ENCODE measurements at regions not wholly inside any gene's neighbourhood (a gene's known extent, or its start where the extent isn't known, plus 50 kb on each side); places are given as distances from the start of the nearest gene placed in this dataset.

- DNase-seq = no peak
These were observed 55.5 kb downstream of the MID1IP1 start for GRCh38 chrX:38856670-38857265.

GRCh38 chrX:38857736-38858523, 56.7 kb downstream of the MID1IP1 start:
- no peak for DNase-seq

DNA sequence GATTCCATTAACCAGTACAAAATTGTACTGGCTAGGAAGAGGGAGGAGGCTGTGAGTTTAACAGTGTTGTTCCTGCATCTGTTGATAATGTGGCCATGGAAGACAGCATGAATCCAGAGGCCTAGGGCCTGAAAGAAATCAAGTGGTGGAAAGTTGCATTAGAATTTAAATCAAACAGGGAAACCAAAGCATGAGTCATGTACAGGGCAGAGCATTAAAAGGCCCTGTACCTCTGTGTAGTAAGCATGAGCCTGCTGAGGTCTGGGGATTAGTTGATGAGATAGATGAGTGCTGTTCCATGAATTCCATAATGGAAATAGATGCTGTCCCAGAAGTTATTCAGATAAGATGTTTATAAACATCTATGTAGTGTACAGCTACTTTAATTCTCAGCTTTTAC, 58.3 kb downstream of the MID1IP1 start:
- DNase-seq = no peak

DNA sequence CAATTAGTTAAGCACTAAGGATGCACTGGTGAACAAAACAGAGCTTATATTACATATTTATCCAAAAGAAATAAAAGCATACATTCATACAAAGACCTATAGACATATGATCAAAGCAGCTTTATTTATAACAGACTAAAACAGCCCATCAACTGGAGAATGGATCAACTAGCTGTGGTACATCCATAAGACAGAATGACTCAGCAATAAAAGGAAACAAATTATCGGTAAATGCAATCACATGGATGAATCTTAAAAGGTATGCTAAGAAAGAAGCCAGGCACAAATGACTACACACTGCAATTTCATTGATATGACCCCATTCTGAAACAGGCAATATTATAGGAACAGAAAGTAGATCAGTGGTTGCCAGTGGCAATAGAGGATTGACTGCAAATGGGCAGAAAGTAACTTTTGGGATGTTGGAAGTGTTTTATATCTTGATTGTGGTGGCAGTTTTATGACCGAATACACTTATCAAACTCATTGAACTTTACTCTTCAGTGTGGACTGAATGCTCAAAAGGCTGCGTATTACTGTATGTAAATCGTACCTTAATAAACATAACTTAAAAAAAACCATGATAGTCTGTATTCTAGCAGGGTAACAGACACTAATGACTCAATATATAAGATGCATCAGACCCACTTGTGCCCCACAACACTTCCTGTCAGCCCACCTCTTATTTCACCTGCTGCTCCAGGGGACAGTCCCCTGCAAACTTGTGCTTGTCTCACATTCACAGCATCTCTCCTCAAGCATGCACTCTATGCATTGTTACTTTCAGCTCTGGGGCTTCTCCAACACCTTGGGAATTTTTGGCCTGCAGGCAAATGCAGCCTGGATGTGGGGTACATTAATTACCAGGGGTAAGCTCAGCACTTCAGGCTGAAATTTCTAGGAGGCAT, 59.1 kb downstream of the MID1IP1 start:
- DNase-seq = no peak

- DNase-seq = no peak
These were observed 60.2 kb downstream of the MID1IP1 start for GRCh38 chrX:38861489-38861888.

DNA sequence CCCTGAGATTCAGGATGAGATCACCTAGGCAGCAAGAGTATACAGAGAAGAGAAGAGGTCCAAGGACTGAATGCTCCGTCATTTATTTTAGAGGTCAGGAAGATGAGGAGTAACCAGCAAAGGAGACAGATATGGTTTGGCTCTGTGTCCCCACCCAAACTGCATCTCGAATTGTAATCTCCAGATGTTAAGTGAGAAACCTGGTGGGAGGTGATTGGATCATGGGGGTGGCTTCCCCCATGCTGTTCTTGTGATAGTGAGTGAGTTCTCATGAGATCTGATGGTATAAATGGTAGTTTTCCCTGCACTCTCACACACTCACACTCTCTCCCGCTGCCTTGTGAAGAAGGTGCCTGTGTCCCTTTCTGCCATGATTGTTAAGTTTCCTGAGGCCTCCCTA, 60.8 kb downstream of the MID1IP1 start:
- DNase-seq = no peak

DNA sequence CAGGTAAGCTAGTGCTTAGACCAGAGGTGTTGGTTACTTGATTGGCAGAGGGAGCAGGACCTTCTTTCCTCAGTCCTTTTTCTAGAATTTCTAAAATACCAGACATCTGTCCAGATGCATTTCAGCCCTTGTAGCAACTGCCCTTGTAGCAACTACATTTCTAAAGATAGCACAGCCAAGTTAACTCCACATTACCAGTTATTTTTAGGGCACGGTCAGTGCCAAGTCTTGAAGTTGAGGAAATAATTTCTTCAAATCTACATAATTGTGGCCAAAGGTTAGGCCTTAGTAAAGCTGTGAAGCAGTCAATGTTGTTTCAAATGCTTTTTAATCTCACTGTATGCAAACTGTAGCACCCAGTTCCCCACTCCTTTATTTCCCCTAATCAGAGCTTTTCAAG, 62.9 kb downstream of the MID1IP1 start:
- DNase-seq = no peak

GRCh38 chrX:38868321-38868720, 67.1 kb downstream of the MID1IP1 start:
- no peak for DNase-seq

- no peak for DNase-seq
These were observed 67.7 kb downstream of the MID1IP1 start for GRCh38 chrX:38868941-38869401.

DNA sequence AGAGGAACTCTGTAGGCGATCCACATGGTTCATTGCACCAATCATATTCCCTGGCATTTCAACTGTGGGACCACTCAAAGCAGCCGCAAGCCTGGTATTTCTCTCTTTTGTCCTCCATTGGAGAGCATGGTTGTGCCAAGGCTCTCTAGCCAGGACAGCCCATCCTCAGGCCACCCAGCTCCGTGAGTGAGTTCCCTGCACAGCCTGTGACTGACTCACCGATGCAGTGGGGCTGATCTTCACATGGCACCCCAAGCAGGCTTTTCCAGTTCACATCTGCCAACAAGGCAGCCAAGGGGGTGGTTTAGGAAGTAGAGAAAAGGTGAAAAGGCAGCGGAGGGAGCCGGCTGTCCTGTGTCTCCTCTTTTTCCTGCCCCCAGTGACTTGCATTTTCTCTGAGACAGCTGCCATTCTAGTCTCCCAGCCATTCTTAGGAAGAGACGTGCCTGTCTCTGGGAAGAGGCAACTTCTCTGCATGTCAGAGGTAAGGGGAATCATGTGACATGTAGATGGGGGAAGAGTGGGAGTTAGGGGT, 69.2 kb downstream of the MID1IP1 start:
- DNase-seq = no peak

- DNase-seq = no peak
These were observed 70.1 kb downstream of the MID1IP1 start for GRCh38 chrX:38871129-38872029.

- no peak for DNase-seq
These were observed 76.1 kb downstream of the MID1IP1 start for GRCh38 chrX:38877366-38877765.

DNA sequence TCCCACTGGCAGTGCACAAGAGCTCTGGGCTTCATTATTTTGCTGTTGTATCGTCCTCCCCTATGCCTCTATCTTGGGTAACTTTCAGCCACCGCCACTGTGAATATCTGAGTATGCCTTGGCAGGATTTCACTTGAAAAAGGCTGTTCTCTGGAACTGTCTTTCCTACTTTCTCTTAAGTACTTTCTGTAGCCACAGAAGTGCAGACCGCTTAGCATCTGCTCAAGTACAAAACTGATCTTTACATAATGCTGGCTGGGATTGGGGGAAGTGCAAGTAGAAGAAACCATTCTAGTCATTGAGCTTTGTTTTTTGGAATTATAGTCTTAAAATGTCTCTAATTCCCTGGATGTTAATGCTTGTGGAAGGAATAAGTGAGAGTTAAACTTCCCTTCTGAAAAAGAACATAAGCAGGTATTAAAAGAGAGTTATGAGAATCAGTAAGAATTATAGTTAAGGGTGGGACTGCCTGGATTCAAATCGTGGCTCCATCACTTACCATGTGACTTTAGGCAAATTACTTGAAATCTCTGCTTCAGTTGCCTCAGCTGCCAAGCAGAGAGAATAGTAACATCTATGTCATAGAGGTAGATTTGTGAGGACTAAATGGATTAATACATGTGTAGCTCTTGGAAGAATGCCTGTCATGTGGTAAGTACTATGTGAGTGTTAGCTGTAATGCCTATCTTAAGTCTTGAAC, 77.5 kb downstream of the MID1IP1 start:
- no peak for DNase-seq

GRCh38 chrX:38879631-38880220, 78.5 kb downstream of the MID1IP1 start:
- no peak for DNase-seq

DNA sequence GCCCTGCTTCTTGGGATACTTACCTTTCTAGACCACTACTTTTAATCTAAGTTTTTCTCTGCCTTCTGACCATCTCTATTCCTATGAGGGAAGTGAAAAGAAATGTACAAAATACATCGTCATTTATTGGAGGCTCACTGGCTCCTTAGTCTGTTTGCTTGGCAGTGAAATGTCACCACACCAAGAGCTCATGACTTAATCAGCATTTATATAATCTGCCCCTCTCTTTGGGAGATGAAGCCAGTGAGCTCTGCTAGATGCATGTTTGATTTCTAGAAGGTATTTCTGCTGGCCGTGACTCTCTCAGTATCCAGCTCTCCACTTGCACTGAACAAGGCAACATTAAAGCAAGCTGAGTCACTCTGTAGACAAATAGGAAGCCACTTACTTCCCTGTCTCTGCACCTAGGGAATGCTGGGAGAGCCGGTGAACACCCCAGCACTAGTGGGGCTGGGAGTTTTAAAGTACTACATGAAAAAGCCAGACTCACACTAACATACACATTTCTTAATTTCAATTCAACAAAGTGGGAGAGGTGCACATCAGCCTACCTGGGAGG, 79.1 kb downstream of the MID1IP1 start:
- DNase-seq = no peak

DNA sequence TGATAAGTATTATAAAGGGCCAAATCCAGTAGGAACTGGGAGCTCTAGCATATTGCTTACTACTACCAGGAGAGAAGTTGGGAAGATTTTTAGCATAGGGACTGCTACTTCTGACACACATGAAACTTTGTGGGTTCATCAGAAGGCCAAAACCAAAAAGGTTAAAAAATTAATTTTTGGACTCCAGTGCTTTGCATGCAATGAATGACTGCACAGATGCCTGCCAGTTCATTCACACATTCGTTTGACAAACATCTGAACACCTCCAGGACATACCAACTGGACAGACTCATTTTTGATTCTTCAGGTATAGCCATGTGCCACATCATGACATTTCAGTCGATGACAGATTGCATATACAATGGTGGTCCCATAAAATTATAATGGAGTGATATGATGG, 79.8 kb downstream of the MID1IP1 start:
- DNase-seq = no peak

- DNase-seq = no peak
These were observed 80.5 kb downstream of the MID1IP1 start for GRCh38 chrX:38881727-38882126.

- DNase-seq = no peak
These were observed 81.8 kb downstream of the MID1IP1 start for GRCh38 chrX:38882894-38883626.

DNA sequence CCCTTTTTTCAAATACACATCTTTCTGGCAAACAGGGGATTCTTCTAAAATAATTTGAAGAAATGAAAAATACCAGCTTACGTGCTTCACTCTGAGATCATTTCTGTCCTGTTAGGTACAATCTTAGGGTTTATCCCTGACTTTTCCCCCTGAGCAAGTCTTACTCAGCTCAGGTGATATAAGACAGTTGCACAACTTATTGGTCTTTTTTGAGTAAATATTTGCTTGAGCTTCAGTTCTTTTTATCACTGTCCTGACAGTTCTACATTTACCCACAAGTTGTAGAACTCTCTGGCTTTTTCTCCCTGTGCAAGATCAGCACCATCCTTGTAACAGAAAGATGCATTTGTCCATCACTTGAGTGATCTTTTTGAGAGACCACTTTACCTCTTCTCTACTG, 84.9 kb downstream of the MID1IP1 start:
- no peak for DNase-seq

DNA sequence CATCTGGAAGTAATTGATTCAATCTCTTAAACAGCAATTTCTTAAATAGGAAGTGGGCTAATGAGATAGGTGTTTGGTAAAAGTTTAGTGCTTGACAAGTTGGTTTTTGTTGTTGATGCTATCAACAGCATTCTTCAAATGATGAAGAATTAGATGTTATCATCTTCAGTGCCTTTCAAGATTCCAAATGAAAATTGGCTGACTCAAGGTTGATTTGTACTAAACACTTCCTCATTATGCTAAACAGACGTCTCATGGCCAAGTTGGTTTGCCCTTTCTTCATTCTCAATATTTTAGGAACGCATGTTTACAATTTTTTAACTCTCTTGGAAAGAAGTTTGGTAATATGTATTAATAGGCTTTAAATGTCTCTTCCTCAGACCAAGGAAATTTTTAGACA, 86.0 kb downstream of the MID1IP1 start:
- DNase-seq = no peak
